GM21786 (cell line): ENCODE measurements at regions not wholly inside any gene's neighbourhood (a gene's known extent, or its start where the extent isn't known, plus 50 kb on each side); places are given as distances from the start of the nearest gene placed in this dataset.
"Not testable (repeated sequence)": the region's sequence is repeated elsewhere in the genome, so short reads cannot be mapped to it uniquely, and the experiment has no call there.

ENCODE experiments used
- ATAC-seq: cut with Tn5 transposase; IDR thresholded peaks from one replicate; pipeline ENCODE4 v1.9.1; 2021; ENCODE audit not compliant: unreplicated experiment

- no peak for ATAC-seq
Measured at GRCh38 chr1:73511038-73511437, 686.9 kb downstream of the LRRIQ3 start.

- ATAC-seq: no peak
Measured at GRCh38 chr1:73500154-73500553, 697.8 kb downstream of the LRRIQ3 start.

- ATAC-seq: no peak
Measured at GRCh38 chr1:73499671-73500070, 698.3 kb downstream of the LRRIQ3 start.

GRCh38 chr1:73491621-73492020, 706.4 kb downstream of the LRRIQ3 start:
- ATAC-seq: no peak

GRCh38 chr1:73475316-73475870, 722.6 kb downstream of the LRRIQ3 start:
- no peak for ATAC-seq

GRCh38 chr1:73472810-73473209, 725.2 kb downstream of the LRRIQ3 start:
- no peak for ATAC-seq

- no peak for ATAC-seq
Measured at GRCh38 chr1:73467731-73468130, 730.2 kb downstream of the LRRIQ3 start.

GRCh38 chr1:73463873-73464272, 734.1 kb downstream of the LRRIQ3 start:
- ATAC-seq: no peak

- no peak for ATAC-seq
Measured at GRCh38 chr1:73452522-73452921, 745.5 kb downstream of the LRRIQ3 start.

GRCh38 chr1:73450668-73451067, 747.3 kb downstream of the LRRIQ3 start:
- not testable (repeated sequence) for ATAC-seq

- ATAC-seq: no peak
Measured at GRCh38 chr1:73411479-73411878, 786.5 kb downstream of the LRRIQ3 start.

GRCh38 chr1:73401666-73402065, 796.3 kb downstream of the LRRIQ3 start:
- no peak for ATAC-seq

- no peak for ATAC-seq
Measured at GRCh38 chr1:73382966-73383365, 815.0 kb downstream of the LRRIQ3 start.

GRCh38 chr1:73366734-73367413, 831.1 kb downstream of the LRRIQ3 start:
- no peak for ATAC-seq

GRCh38 chr1:73359001-73359400, 839.0 kb downstream of the LRRIQ3 start:
- ATAC-seq: no peak

- ATAC-seq: no peak
Measured at GRCh38 chr1:73356485-73356884, 841.5 kb downstream of the LRRIQ3 start.

GRCh38 chr1:73343947-73344346, 854.0 kb downstream of the LRRIQ3 start:
- no peak for ATAC-seq

- no peak for ATAC-seq
Measured at GRCh38 chr1:73333847-73334503, 864.0 kb downstream of the LRRIQ3 start.

GRCh38 chr1:73331726-73332125, 866.2 kb downstream of the LRRIQ3 start:
- ATAC-seq: no peak

GRCh38 chr1:73327998-73328397, 870.0 kb downstream of the LRRIQ3 start:
- ATAC-seq: no peak

- ATAC-seq: no peak
Measured at GRCh38 chr1:73327180-73327793, 870.7 kb downstream of the LRRIQ3 start.

- no peak for ATAC-seq
Measured at GRCh38 chr1:73326663-73327062, 871.3 kb downstream of the LRRIQ3 start.
